Left ventricle myocardium inferior (tissue), 1 donor: ENCODE measurements at regions not wholly inside any gene's neighbourhood (a gene's known extent, or its start where the extent isn't known, plus 50 kb on each side); places are given as distances from the start of the nearest gene placed in this dataset.

Source experiments
- DNase-seq: peaks from one replicate; pipeline ENCODE4 v3.0.0-alpha.2; 2020
- H3K27ac ChIP-seq: fragments of 200-600 bp; replicated peaks from 2 replicates; pipeline ENCODE4 v1.8.0; 2021
- H3K27me3 ChIP-seq: fragments of 200-600 bp; 2 replicates; pipeline ENCODE4 v1.8.0; 2021; ENCODE audit warnings: low read depth
- H3K36me3 ChIP-seq: fragments of 200-600 bp; 2 replicates; pipeline ENCODE4 v1.8.0; 2021
- H3K4me1 ChIP-seq: fragments of 200-600 bp; 2 replicates; pipeline ENCODE4 v1.8.0; 2021
- H3K4me3 ChIP-seq: fragments of 200-600 bp; 2 replicates; pipeline ENCODE4 v1.8.0; 2021; ENCODE audit warnings: mild to moderate bottlenecking, moderate library complexity
- H3K9me3 ChIP-seq: fragments of 200-600 bp; replicated peaks from 2 replicates; pipeline ENCODE4 v1.8.0; 2021
- intact Hi-C: fragments of 100-400 bp; cut with micrococcal nuclease; formaldehyde crosslinking; loops from one replicate; pipeline ENCODE4 v1.11.0; 2022
- TF ChIP-seq, protein P1 (sequence below): fragments of 200-600 bp; IDR thresholded peaks from 2 replicates; pipeline ENCODE4 v1.8.0; 2021; ENCODE audit warnings: antibody characterized with exemption, mild to moderate bottlenecking, borderline replicate concordance
- donor health status: DM: no; HTN: yes; CAD: no; lungs with severe emphysema.

DNA sequence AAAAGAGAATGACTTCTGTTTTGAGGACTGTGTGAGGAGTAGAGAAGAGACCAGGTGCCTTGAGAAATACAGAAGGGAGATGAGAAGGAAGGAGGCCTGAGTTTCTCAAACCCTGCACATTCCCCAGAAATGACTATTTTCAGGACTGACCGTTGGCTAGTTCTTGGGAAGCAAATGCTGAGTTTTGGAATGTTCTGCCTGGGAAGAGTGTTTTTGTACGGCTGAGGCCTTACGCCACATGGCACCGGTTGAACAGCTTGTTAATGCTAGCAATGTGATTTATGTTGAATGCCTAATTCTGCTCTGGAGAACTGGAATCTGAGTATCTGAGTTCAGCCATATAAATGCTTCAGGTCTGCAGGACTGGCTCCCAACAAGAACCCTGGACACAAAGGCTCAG is 152.7 kb upstream of the ADAMTS16 start:
- H3K4me1 ChIP-seq: no peaks in the 10 kb centered on the region
- TF ChIP-seq, protein P1, sequence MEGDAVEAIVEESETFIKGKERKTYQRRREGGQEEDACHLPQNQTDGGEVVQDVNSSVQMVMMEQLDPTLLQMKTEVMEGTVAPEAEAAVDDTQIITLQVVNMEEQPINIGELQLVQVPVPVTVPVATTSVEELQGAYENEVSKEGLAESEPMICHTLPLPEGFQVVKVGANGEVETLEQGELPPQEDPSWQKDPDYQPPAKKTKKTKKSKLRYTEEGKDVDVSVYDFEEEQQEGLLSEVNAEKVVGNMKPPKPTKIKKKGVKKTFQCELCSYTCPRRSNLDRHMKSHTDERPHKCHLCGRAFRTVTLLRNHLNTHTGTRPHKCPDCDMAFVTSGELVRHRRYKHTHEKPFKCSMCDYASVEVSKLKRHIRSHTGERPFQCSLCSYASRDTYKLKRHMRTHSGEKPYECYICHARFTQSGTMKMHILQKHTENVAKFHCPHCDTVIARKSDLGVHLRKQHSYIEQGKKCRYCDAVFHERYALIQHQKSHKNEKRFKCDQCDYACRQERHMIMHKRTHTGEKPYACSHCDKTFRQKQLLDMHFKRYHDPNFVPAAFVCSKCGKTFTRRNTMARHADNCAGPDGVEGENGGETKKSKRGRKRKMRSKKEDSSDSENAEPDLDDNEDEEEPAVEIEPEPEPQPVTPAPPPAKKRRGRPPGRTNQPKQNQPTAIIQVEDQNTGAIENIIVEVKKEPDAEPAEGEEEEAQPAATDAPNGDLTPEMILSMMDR: no peak
- H3K27ac ChIP-seq: no peak overlapping the region
- no peak for DNase-seq
- no peak overlapping the region for H3K4me3 ChIP-seq
- H3K9me3 ChIP-seq: no peaks in the 10 kb centered on the region
- no peaks in the 10 kb centered on the region for H3K27me3 ChIP-seq
- no peaks in the 10 kb centered on the region for H3K36me3 ChIP-seq
- intact Hi-C loops: no loop called here

DNA sequence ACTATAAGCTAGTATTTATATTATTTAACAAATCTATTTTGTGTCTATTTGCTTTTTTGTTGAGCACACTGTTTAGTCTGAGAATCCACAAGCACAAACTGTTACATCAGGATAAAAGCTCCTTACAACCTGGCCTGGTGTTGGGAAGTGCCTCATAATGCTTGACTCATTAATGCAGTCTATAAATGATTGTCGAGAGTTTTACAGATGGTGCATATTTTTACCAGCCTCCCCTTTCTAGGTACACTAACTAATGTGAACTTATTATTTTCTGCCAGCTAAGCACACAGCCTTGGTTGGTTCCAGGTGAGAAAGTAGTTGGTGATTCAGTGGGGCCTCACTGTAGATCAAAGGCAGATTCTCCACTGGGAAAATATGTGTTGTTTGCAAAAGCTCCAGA is 151.0 kb upstream of the ADAMTS16 start:
- H3K4me1 ChIP-seq: no peaks in the 10 kb centered on the region
- H3K9me3 ChIP-seq: no peaks in the 10 kb centered on the region
- intact Hi-C loops: no loop called here
- H3K27ac ChIP-seq: no peak overlapping the region
- no peaks in the 10 kb centered on the region for H3K36me3 ChIP-seq
- H3K27me3 ChIP-seq: no peaks in the 10 kb centered on the region
- TF ChIP-seq, protein P1: no peak
- no peak overlapping the region for H3K4me3 ChIP-seq
- DNase-seq: no peak

DNA sequence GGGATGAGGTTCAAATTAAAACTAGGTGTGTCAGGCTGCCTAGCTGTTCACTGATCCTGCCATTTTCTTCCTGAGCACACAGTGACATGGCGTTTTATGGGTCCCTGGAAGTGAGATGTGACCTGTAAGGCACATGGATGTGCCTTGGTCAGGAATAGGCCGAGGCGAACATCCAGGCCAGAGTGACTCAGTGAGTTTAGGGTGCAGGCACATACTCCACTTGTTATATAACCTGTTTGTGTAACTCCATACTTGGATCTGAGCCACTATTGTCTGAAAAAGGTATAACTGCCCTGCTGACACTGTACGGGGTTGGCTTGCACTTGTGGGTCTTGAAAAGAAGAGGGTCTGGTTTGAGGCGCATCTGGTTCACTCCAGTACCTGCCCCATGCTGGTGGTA is 150.1 kb upstream of the ADAMTS16 start:
- intact Hi-C loops: no loop called here
- Histone ChIP-seq H3K27ac (no peak overlapping the region), H3K27me3 (no peaks in the 10 kb centered on the region), H3K4me1 (no peaks in the 10 kb centered on the region), H3K9me3 (no peaks in the 10 kb centered on the region), H3K36me3 (no peaks in the 10 kb centered on the region), H3K4me3 (no peak overlapping the region)
- TF ChIP-seq, protein P1: no peak
- DNase-seq: no peak

DNA sequence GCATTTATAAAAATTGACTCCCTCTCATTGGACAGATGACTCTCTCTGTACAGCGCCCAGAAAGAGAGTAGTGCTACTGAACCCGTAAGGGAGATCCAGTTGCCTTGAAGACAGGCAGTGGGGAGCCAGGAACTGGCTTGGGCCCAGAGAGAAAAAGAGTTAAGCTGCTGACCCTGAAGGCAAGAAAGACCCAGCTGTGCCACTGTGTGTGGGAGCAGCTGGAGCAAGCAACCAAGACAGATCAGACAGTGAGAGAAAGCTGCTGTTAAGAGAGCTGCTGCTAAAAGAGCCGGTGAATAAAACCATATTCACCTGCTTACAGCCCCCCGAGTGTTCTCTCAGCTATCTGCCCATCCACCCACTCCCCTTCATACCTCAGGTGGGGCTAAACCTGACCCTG is 149.7 kb upstream of the ADAMTS16 start:
- intact Hi-C loops: no loop called here
- Histone ChIP-seq H3K36me3 (no peaks in the 10 kb centered on the region), H3K27me3 (no peaks in the 10 kb centered on the region), H3K9me3 (no peaks in the 10 kb centered on the region), H3K4me3 (no peak overlapping the region), H3K27ac (no peak overlapping the region), H3K4me1 (no peaks in the 10 kb centered on the region)
- TF ChIP-seq, protein P1: no peak
- DNase-seq: no peak

DNA sequence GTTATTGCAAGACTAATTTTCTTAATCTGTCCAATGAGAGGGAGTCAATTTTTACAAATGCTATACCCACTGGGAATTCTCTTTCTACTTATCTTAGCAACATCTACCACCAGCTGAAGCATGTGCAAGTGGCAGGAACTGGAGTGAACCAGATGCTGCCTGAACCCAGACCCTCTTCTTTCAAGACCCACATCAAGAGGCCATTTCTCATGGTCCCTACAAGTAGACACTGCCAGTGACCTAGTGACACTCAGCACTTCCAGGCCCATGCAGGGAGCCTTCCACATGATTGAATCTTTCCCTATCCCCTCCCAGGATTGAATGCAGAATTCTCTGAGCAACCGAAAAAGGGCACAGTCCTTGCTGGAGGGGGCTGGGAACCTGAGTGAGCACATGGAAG is 148.2 kb upstream of the ADAMTS16 start:
- H3K36me3 ChIP-seq: no peaks in the 10 kb centered on the region
- intact Hi-C loops: no loop called here
- no peak overlapping the region for H3K27ac ChIP-seq
- DNase-seq: no peak
- no peaks in the 10 kb centered on the region for H3K9me3 ChIP-seq
- TF ChIP-seq, protein P1: no peak
- H3K27me3 ChIP-seq: no peaks in the 10 kb centered on the region
- no peaks in the 10 kb centered on the region for H3K4me1 ChIP-seq
- H3K4me3 ChIP-seq: no peak overlapping the region

DNA sequence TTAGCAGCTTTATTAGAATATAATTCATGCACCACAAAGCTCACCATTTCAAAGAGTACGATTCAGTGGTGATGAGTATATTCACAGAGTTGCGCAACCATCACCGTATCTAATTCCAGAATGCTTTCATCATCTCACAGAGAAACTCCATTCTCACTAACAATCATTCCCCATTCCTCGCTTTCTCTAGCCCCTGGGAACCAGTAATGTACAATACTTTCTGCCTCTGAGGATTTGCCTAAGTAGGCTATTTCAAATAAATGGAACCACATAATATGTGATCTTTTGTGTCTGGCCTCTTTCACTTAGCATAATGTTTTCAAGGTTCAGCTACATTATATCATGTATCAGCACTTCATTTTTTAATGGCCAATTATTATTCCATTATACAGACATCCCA is 145.1 kb upstream of the ADAMTS16 start:
- no peaks in the 10 kb centered on the region for H3K27me3 ChIP-seq
- no peak for DNase-seq
- no peaks in the 10 kb centered on the region for H3K36me3 ChIP-seq
- no peaks in the 10 kb centered on the region for H3K4me1 ChIP-seq
- H3K9me3 ChIP-seq: no peaks in the 10 kb centered on the region
- TF ChIP-seq, protein P1: no peak
- H3K27ac ChIP-seq: no peak overlapping the region
- intact Hi-C loops: no loop called here
- no peak overlapping the region for H3K4me3 ChIP-seq
